PC-3 (cell line): ENCODE measurements at regions not wholly inside any gene's neighbourhood (a gene's known extent, or its start where the extent isn't known, plus 50 kb on each side); places are given as distances from the start of the nearest gene placed in this dataset.

Experiments used
- ATAC-seq: fragments of 200-7000 bp; cut with Tn5 transposase; 2 replicates; pipeline ENCODE4 v1.9.1; 2020; ENCODE audit warnings: mild to moderate bottlenecking, moderate library complexity
- BruUV-seq: library from RNA; stranded (reverse); fragments of 400-500 nt; replicated peaks from 2 replicates; lab custom pipeline; 2021; lab: Mats Ljungman, UMichigan
- CTCF ChIA-PET: fragments of 300-600 bp; sonication (Branson Sonifier 250); formaldehyde crosslinking; loops from one replicate; lab custom pipeline; 2022; ENCODE audit warnings: antibody characterized with exemption; lab: Charles Lee
- POLR2A ChIA-PET: fragments of 300-600 bp; sonication (Branson Sonifier 250); formaldehyde crosslinking; loops from one replicate; lab custom pipeline; 2022; ENCODE audit warnings: antibody characterized with exemption; ENCODE audit not compliant: unreplicated experiment; lab: Charles Lee
- DNase-seq: peaks from one replicate; pipeline ENCODE4 v3.0.0-alpha.2; 2015
- H2AFZ ChIP-seq: fragments of 300-600 bp; sonication (generic); 2 replicates; pipeline ENCODE4 v1.6.0; 2016; ENCODE audit warnings: antibody characterized with exemption, low read length
- H3F3A ChIP-seq: fragments of 300-600 bp; sonication (generic); one replicate; pipeline ENCODE4 v1.6.0; 2017; ENCODE audit warnings: antibody characterized with exemption, low read length, control low read depth, mild to moderate bottlenecking; ENCODE audit not compliant: unreplicated experiment
- H3K27ac ChIP-seq: fragments of 300-600 bp; sonication (generic); 2 replicates; pipeline ENCODE4 v1.5.1; 2016; ENCODE audit warnings: mild to moderate bottlenecking, low read length
- H3K27me3 ChIP-seq: fragments of 300-600 bp; sonication (generic); 2 replicates; pipeline ENCODE4 v1.6.1; 2016; ENCODE audit warnings: low read length, mixed read lengths
- H3K36me3 ChIP-seq: fragments of 300-600 bp; sonication (generic); 2 replicates; pipeline ENCODE4 v1.6.1; 2016; ENCODE audit warnings: low read depth, mixed run types, low read length, mixed read lengths
- H3K4me1 ChIP-seq: fragments of 300-600 bp; sonication (generic); 2 replicates; pipeline ENCODE4 v1.5.1; 2016; ENCODE audit warnings: low read length; ENCODE audit not compliant: insufficient read depth
- H3K4me2 ChIP-seq: fragments of 300-600 bp; sonication (generic); 2 replicates; pipeline ENCODE4 v1.6.0; 2016; ENCODE audit warnings: low read length
- H3K4me3 ChIP-seq: fragments of 300-600 bp; sonication (generic); 2 replicates; pipeline ENCODE4 v1.5.1; 2016; ENCODE audit warnings: mild to moderate bottlenecking, low read length, mixed read lengths
- H3K79me2 ChIP-seq: fragments of 300-600 bp; sonication (generic); 2 replicates; pipeline ENCODE4 v1.6.1; 2017; ENCODE audit warnings: low read length, mixed read lengths
- H3K9ac ChIP-seq: fragments of 300-600 bp; sonication (generic); 2 replicates; pipeline ENCODE4 v1.6.0; 2016; ENCODE audit warnings: mild to moderate bottlenecking, low read length
- H3K9me2 ChIP-seq: fragments of 300-600 bp; sonication (generic); replicated peaks from 2 replicates; pipeline ENCODE4 v1.6.1; 2016; ENCODE audit warnings: mixed run types, low read length, mixed read lengths
- H3K9me3 ChIP-seq: fragments of 300-600 bp; sonication (generic); 2 replicates; pipeline ENCODE4 v1.6.1; 2016; ENCODE audit warnings: low read length, mixed read lengths
- H4K20me1 ChIP-seq: fragments of 300-600 bp; sonication (generic); 2 replicates; pipeline ENCODE4 v1.6.1; 2016; ENCODE audit warnings: low read length, mixed read lengths
- CTCF ChIP-seq: fragments of 300-600 bp; sonication (generic); conservative IDR thresholded peaks from 2 replicates; pipeline ENCODE4 v1.5.1; 2017; ENCODE audit warnings: antibody characterized with exemption, low read depth, mild to moderate bottlenecking, low read length
- EZH2 ChIP-seq: fragments of 300-600 bp; sonication (generic); IDR thresholded peaks from one replicate; pipeline ENCODE4 v1.6.1; 2017; ENCODE audit warnings: antibody characterized with exemption, mild to moderate bottlenecking, low read length; ENCODE audit not compliant: unreplicated experiment
- EZH2phosphoT487 ChIP-seq: fragments of 300-600 bp; sonication (generic); IDR thresholded peaks from 2 replicates; pipeline ENCODE4 v1.6.1; 2018; ENCODE audit warnings: mild to moderate bottlenecking, antibody characterized with exemption, low read length, borderline replicate concordance
- intact Hi-C: fragments of 100-400 bp; cut with micrococcal nuclease; formaldehyde crosslinking; loops from 2 replicates; pipeline ENCODE4 v1.9.0; 2023

- Histone ChIP-seq H3K27me3 (peaks cover 68% of the 10 kb centered on the region), H3K36me3 (no peaks in the 10 kb centered on the region), H3K27ac (no peak overlapping the region), H4K20me1 (no peaks in the 10 kb centered on the region), H3K9me3 (no peaks in the 10 kb centered on the region), H2AFZ (no peak overlapping the region), H3K79me2 (no peaks in the 10 kb centered on the region), H3K9me2 (no peaks in the 10 kb centered on the region), H3F3A (no peaks in the 10 kb centered on the region), H3K4me1 (peaks cover 4% of the 10 kb centered on the region), H3K4me2 (no peak overlapping the region), H3K9ac (no peak overlapping the region), H3K4me3 (no peak overlapping the region)
- ATAC-seq = no peak
- CTCF ChIA-PET = no interaction called here
- TF ChIP-seq EZH2phosphoT487 = no peak
- intact Hi-C loops = no loop called here
- no TSS peak for BruUV-seq
- POLR2A ChIA-PET = no interaction called here
- no peak for DNase-seq
Measured at GRCh38 chr18:24919181-24919797, 432.7 kb downstream of the ZNF521 start.

- Histone ChIP-seq H3K9ac (no peak overlapping the region), H3K79me2 (no peaks in the 10 kb centered on the region), H3K9me2 (no peaks in the 10 kb centered on the region), H3K9me3 (no peaks in the 10 kb centered on the region), H2AFZ (no peak overlapping the region), H3K27me3 (peaks cover 86% of the 10 kb centered on the region), H4K20me1 (no peaks in the 10 kb centered on the region), H3K36me3 (no peaks in the 10 kb centered on the region), H3K27ac (no peak overlapping the region), H3K4me1 (no peaks in the 10 kb centered on the region), H3K4me3 (no peak overlapping the region), H3K4me2 (no peak overlapping the region), H3F3A (no peaks in the 10 kb centered on the region)
- CTCF ChIA-PET = no interaction called here
- POLR2A ChIA-PET = no interaction called here
- intact Hi-C loops = no loop called here
- no peak for TF ChIP-seq EZH2phosphoT487
- TF ChIP-seq CTCF = no peak
- no peak for TF ChIP-seq EZH2
- DNase-seq (no peak), ATAC-seq (no peak)
- no TSS peak for BruUV-seq
Measured at GRCh38 chr18:24922491-24922890, 429.5 kb downstream of the ZNF521 start.

- TF ChIP-seq EZH2phosphoT487 = no peak
- TF ChIP-seq EZH2 = no peak
- no peak for TF ChIP-seq CTCF
- Histone ChIP-seq H4K20me1 (no peaks in the 10 kb centered on the region), H3K36me3 (no peaks in the 10 kb centered on the region), H3K9ac (no peak overlapping the region), H3K4me1 (no peaks in the 10 kb centered on the region), H3K9me3 (no peaks in the 10 kb centered on the region), H3K27me3 (peaks cover 80% of the 10 kb centered on the region), H3K9me2 (no peaks in the 10 kb centered on the region), H3F3A (no peaks in the 10 kb centered on the region), H3K27ac (no peak overlapping the region), H3K4me3 (no peak overlapping the region), H2AFZ (no peak overlapping the region), H3K79me2 (no peaks in the 10 kb centered on the region), H3K4me2 (no peak overlapping the region)
- ChIA-PET POLR2A (no interaction called here), CTCF (no interaction called here)
- no peak for DNase-seq
- intact Hi-C loops = no loop called here
- no TSS peak for BruUV-seq
- ATAC-seq = no peak
Measured at GRCh38 chr18:24923138-24923537, 428.8 kb downstream of the ZNF521 start.
